ENCODE measurements at regions not wholly inside any gene's neighbourhood (a gene's known extent, or its start where the extent isn't known, plus 50 kb on each side); places are given as distances from the start of the nearest gene placed in this dataset.
"Not testable (repeated sequence)": the region's sequence is repeated elsewhere in the genome, so short reads cannot be mapped to it uniquely, and the experiment has no call there.

DNA sequence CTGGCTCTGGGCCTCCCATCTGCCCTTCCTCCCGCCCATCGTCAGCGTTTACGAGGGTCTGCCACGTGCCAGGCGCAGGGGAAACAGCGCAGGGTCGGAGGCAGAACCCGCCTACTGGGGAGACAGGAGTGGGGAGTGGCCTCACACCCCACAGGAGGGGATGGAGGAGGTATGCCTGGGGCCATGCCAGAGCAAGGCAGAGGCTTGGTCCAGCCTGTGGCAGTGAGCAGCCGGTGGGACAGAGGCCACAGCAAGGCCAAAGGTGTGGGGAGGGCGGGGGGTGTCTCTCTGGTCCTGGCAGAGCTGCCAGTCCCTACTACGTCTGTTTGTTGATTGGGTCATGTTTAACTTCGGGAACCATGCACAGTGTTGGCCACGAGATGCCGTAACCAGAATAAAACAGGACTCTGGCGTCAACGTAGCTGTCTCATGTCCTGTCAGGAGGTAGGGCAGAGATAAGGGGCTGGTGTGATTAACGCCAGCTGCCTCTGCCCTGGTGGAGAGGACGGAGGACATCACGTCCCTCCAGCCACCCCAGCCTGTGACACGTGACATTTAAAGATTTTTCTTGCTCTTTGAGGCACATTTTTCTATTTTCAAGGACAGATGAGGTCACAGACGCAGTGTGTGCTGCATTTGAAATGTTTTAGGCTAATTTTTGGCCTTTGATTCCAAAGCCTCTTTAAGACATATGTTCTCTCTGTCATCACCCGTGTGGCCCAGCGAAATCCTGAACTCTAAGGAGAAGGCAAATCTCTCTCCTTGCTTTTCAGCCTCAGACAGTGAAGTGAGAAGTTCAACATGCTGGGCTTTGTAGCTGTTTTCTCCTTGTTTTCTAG lies 193.3 kb downstream of the LAT start:
- not testable (repeated sequence) for DNase-seq

DNA sequence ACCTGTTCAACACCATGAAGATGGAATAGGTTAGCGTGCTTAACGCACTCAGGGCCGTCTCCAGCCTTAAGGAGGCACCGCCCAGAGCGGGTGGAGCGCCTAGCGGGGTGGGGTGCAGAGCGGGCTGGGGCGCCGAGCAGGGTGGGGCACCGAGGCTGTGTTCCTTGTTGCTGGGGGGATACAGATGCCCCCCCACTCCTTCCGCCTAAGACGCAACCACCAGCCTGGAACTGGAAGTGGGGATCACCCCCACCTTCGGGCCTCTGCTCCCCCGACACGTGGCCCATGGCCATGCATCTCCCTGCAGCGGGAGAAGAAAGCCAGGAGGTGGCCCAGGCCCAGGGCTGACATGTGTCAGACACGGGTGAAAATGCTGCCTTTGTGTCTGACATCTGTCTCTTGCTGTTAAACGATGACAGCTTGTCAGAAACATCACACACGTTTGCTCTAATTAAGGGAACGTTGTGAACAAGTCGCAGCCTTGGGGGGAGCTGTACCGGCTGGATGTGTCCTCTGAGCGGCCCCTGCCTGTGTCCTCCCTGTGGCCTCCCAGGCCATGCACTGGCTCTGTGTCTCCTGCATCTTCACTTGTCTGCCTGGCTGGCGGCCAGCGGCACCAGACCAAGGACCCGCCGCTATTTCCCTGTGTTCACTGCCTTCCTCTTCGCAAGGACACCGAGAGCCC lies 192.5 kb downstream of the LAT start:
- not testable (repeated sequence) for DNase-seq

DNA sequence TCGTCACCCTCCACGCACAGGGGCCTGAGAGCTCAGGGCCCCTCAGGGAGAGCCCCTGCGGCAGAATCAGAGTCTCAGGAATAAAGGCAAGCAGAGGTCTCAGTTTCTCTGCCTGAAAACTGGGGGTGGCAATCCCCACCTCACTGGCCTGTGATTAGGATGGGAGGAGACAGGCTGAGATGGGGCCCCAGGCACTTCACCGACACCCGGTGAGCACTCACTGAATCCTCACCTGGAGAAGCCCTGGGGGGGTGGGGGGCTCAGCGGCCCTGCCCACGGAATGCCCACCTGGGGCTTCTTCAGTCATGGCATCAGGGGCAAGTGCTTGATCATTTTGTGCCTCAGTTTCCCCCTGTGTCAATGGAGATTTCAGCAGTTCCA lies 192.0 kb downstream of the LAT start:
- not testable (repeated sequence) for DNase-seq

GRCh38 chr16:29176154-29176470 lies 191.3 kb downstream of the LAT start:
- not testable (repeated sequence) for DNase-seq

DNA sequence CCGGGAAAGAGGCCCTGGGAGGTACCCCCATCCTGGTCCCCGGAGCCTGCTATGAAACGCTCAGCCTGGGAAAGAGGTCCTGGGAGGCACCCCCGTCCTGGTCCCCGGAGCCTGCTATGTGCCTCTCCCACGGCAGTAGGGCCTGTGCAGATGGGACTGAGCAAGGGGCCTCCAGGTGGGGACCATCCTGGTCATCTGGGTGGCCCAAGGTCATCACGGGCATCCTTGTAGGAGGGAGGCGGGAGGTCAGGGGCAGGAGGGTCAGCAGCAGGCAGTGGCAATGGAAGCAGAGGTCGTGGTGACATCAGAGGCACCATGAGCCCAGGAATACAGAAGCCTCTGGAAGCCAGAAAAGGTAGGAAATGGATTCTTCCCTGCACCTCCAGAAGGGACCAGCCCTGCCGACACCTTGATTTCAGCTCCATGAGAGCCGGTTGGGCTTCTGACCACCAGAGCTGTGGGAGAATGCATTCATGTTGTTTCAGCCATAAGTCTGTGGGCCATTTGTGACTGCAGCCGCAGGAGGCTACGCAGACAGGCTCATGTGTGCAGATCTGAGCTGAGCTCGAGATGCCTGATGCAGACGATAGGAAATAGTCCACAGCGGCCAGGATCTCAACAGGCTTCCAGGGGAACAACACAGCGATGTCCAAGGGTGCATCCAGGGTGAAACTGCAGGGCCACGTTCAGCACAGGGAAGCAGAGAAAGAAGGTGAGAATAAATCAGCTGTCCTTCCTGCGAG lies 190.7 kb downstream of the LAT start:
- not testable (repeated sequence) for DNase-seq

- not testable (repeated sequence) for DNase-seq
Observed at GRCh38 chr16:29173371-29174305, 188.8 kb downstream of the LAT start.

DNA sequence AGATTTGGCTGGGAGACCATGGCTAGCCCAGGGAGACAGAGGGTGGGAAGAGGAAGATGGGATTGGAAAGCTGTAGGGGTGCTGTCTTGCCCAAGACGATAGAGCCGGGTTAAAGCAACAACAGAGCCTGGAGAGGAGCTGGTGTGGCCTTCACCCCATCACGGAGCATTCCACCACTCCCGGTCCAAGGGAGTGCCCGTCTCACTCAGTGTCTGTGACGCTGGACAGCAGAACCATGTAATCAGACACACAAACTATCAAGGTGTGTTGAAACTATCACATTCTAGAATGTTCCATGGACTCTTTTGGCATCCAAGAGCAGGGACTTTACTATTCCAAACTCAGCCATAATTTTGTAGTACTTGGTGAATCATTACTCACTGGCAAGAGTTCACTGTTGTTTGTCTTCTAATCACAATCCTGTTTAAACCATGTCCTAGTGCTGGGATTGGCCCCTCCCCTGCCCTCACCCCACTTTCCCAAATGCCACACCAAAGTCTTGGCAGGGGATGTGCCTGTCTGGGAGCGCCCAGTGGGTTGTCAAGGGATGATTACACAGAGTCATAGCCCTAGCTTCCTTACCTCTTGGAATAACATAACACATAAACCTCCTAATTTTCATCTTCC lies 187.4 kb downstream of the LAT start:
- DNase-seq = not testable (repeated sequence)

GRCh38 chr16:29171296-29171695 lies 186.4 kb downstream of the LAT start:
- not testable (repeated sequence) for DNase-seq

GRCh38 chr16:29170393-29171119 lies 185.7 kb downstream of the LAT start:
- not testable (repeated sequence) for DNase-seq

DNA sequence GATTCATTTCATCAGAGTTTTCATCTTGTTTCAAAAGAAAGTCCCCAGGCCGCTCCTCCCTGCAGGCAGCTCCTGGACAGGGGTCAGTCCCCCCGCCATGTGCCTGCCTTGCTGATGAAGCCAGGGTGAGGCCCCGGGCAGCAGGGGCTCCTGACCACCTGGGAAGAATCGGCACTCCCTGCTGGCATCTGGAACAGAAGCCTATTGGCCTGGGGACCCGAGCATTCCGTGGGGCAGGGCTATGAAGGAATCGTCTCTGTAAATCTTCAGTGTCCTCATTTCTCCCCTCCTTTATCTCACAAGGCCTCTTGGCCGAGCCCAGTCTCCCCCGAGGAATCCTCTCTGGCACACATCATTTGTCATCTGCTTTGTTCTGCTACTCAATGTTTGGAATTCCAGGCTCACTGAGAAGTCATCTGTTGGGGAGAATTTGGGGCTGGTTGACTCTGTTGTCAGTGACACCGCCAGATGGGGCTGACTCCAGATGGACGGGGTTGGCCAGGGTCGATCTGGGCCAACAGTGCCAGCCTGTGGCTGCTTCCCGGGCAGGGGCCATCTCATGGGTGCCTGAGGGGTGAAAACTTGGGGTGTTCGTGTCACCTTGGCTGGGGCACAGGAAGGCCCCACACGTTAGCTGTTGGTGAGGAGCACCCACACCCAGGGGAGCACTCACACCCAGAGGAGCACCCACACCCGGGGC lies 184.6 kb downstream of the LAT start:
- not testable (repeated sequence) for DNase-seq

DNA sequence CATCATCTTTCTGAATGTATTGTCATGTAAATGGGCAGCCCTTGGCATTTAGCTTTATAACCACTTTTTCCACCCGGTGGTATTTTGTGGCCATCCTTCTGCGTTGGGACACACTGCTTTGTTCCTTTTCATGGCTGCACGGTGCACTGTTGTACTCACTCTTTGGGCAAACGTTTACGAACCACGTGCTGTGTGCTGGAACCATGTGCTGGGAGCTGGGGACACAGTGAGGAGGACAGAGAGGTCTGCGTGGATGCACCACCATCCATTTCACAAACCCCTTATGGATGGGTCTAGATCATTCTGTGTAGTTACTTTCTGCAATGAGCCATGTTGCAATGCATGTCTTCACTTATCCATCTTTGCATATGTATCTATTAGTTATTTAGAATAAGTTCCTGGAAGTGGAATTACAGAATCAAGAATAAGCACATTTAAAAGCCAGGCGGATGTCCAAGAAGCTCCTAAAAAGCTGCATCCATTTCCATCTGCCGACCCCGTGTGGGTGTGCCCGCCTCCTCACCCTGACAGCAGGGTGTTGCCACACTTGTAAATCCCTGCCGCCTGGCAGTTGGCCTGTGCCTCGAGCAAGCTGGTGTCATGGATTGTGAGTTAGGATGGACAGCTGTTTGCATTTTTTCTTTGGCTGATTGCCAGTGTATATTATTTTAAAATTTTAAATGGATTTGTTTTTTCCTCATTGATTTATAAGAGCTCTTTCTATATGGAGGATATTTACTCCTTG lies 183.8 kb downstream of the LAT start:
- not testable (repeated sequence) for DNase-seq

DNA sequence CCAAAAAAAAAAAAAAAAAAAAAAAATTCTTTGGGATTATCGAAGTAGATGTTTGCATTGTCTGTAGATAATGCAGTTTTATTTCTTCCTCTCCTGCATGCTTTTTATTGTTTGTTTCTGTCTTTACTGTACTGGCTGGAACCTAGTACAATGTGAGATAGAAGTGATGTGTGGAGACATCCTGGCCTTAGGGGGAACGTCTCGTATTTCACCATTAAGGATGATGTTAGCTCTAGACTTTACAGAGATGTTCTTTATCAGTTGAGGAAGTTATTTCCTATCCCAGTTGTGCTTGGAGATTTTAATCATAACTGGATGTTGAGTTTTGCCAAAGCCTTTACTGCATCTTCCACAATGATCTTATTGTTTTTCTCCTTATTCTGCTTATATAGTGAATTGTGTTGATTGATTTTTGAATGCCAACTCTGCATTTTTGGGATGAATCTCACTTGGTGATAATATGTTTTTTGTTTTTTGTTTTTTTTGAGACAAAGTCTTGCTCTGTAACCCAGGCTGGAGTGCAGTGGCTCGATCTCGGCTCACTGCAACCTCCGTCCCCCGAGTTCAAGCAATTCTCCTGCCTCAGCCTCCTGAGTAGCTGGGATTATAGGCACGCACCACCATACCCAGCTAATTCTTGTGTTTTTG lies 179.7 kb downstream of the LAT start:
- DNase-seq = not testable (repeated sequence)

GRCh38 chr16:29160171-29160570 lies 175.3 kb downstream of the LAT start:
- DNase-seq = not testable (repeated sequence)

GRCh38 chr16:29159603-29160002 lies 174.8 kb downstream of the LAT start:
- DNase-seq = not testable (repeated sequence)

GRCh38 chr16:29158785-29159184 lies 173.9 kb downstream of the LAT start:
- DNase-seq = no peak

- not testable (repeated sequence) for DNase-seq
Observed at GRCh38 chr16:29158031-29158784, 173.4 kb downstream of the LAT start.

- not testable (repeated sequence) for DNase-seq
Observed at GRCh38 chr16:29157051-29157923, 172.4 kb downstream of the LAT start.

Data from midbrain (tissue), 1 donor.